RKO (cell line): ENCODE measurements at regions not wholly inside any gene's neighbourhood (a gene's known extent, or its start where the extent isn't known, plus 50 kb on each side); places are given as distances from the start of the nearest gene placed in this dataset.
"Not testable (repeated sequence)": the region's sequence is repeated elsewhere in the genome, so short reads cannot be mapped to it uniquely, and the experiment has no call there.

Experiments used
- DNase-seq: peaks from one replicate; pipeline ENCODE4 v3.0.0-alpha.2; 2016; ENCODE audit warnings: low spot score

- no peak for DNase-seq
Measured at GRCh38 chr4:151459375-151459774, 50.4 kb downstream of the FHIP1A start.

- DNase-seq: no peak
Measured at GRCh38 chr4:151460434-151460833, 51.5 kb downstream of the FHIP1A start.

- DNase-seq: no peak
Measured at GRCh38 chr4:151462554-151462953, 53.6 kb downstream of the FHIP1A start.

- DNase-seq: no peak
Measured at GRCh38 chr4:151468715-151469696, 60.0 kb downstream of the FHIP1A start.

GRCh38 chr4:151469970-151470369, 61.0 kb downstream of the FHIP1A start:
- no peak for DNase-seq

GRCh38 chr4:151471728-151472127, 62.8 kb downstream of the FHIP1A start:
- DNase-seq: no peak

- DNase-seq: no peak
Measured at GRCh38 chr4:151472297-151472696, 63.3 kb downstream of the FHIP1A start.

GRCh38 chr4:151472711-151473110, 63.7 kb downstream of the FHIP1A start:
- no peak for DNase-seq

GRCh38 chr4:151473521-151474097, 64.6 kb downstream of the FHIP1A start:
- no peak for DNase-seq

- DNase-seq: no peak
Measured at GRCh38 chr4:151475035-151475714, 66.2 kb downstream of the FHIP1A start.

- no peak for DNase-seq
Measured at GRCh38 chr4:151481813-151482212, 72.8 kb downstream of the FHIP1A start.

- peak; percentile 54 for DNase-seq
Measured at GRCh38 chr4:151484396-151485102, 75.6 kb downstream of the FHIP1A start.

- DNase-seq: no peak
Measured at GRCh38 chr4:151485541-151486131, 76.7 kb downstream of the FHIP1A start.

- DNase-seq: no peak
Measured at GRCh38 chr4:151486168-151486567, 77.2 kb downstream of the FHIP1A start.

- no peak for DNase-seq
Measured at GRCh38 chr4:151488968-151489367, 80.0 kb downstream of the FHIP1A start.

- no peak for DNase-seq
Measured at GRCh38 chr4:151489462-151490203, 80.7 kb downstream of the FHIP1A start.

- not testable (repeated sequence) for DNase-seq
Measured at GRCh38 chr4:151495612-151496011, 86.6 kb downstream of the FHIP1A start.

GRCh38 chr4:151511548-151511947, 102.6 kb downstream of the FHIP1A start:
- not testable (repeated sequence) for DNase-seq

- no peak for DNase-seq
Measured at GRCh38 chr4:151517896-151518295, 108.9 kb downstream of the FHIP1A start.

GRCh38 chr4:151518359-151518758, 109.4 kb downstream of the FHIP1A start:
- no peak for DNase-seq
